ENCODE measurements at regions not wholly inside any gene's neighbourhood (a gene's known extent, or its start where the extent isn't known, plus 50 kb on each side); places are given as distances from the start of the nearest gene placed in this dataset.

DNA sequence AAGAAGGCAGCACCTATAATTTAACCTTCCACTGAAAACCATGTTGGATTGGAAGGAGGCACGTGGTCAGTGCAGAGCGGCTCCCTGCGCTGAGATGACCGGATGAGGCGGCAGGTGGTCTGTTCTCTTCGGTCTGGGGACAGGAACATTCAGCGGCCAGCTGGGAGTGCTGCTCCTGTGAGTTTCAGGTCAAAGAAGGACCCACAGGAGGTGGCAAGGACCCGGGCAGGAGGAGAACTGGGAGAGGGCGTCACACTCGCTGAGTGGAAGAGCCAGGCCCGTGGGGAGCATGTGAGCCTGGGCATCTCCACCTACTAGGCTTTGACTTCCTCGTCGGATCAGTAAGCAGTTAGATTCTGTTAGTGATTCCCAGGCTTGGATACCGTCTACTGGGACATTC lies 113.4 kb upstream of the SHH start:
- Histone ChIP-seq H3K27ac (replicated peaks) (no peak overlapping the region), H3K4me3 (replicated peaks; ENCODE audit: insufficient read depth, low read length) (no peak overlapping the region), H3K27me3 (ENCODE audit: insufficient read depth, poor library complexity, severe bottlenecking) (no peaks in the 10 kb centered on the region)
- TF ChIP-seq POLR2AphosphoS5 (IDR thresholded peaks at IDR 0.05; ENCODE audit: low read depth) (no peak), CTCF (IDR thresholded peaks at IDR 0.05; ENCODE audit: insufficient read depth, low read length) (no peak), SPI1 (IDR thresholded peaks at IDR 0.05; ENCODE audit: borderline replicate concordance, low read depth) (no peak), REST (IDR thresholded peaks at IDR 0.05; ENCODE audit: insufficient replicate concordance, low read depth) (no peak), GABPA (IDR thresholded peaks at IDR 0.05; ENCODE audit: low read depth) (no peak)
- no peak for DNase-seq (ENCODE audit: low read depth in 1 of 2, low spot score in 1 of 2)

GRCh38 chr7:155922067-155922816 lies 110.0 kb upstream of the SHH start:
- TF ChIP-seq SPI1 (IDR thresholded peaks at IDR 0.05; ENCODE audit: borderline replicate concordance, low read depth) (no peak), REST (IDR thresholded peaks at IDR 0.05; ENCODE audit: insufficient replicate concordance, low read depth) (no peak), GABPA (IDR thresholded peaks at IDR 0.05; ENCODE audit: low read depth) (no peak), CTCF (IDR thresholded peaks at IDR 0.05; ENCODE audit: insufficient read depth, low read length) (no peak), POLR2AphosphoS5 (IDR thresholded peaks at IDR 0.05; ENCODE audit: low read depth) (no peak)
- H3K4me3 ChIP-seq (replicated peaks; ENCODE audit: insufficient read depth, low read length): no peak overlapping the region
- no peak for DNase-seq (ENCODE audit: low read depth in 1 of 2, low spot score in 1 of 2)
- H3K27me3 ChIP-seq (ENCODE audit: insufficient read depth, poor library complexity, severe bottlenecking): no peaks in the 10 kb centered on the region
- H3K27ac ChIP-seq (replicated peaks): no peak overlapping the region

GRCh38 chr7:155921804-155922066 lies 109.5 kb upstream of the SHH start:
- no peak for DNase-seq (ENCODE audit: low read depth in 1 of 2, low spot score in 1 of 2)
- H3K4me3 ChIP-seq (replicated peaks; ENCODE audit: insufficient read depth, low read length): no peak overlapping the region
- H3K27me3 ChIP-seq (ENCODE audit: insufficient read depth, poor library complexity, severe bottlenecking): no peaks in the 10 kb centered on the region
- no peak overlapping the region for H3K27ac ChIP-seq (replicated peaks)
- TF ChIP-seq GABPA (IDR thresholded peaks at IDR 0.05; ENCODE audit: low read depth): no peak
- no peak for TF ChIP-seq CTCF (IDR thresholded peaks at IDR 0.05; ENCODE audit: insufficient read depth, low read length)
- TF ChIP-seq POLR2AphosphoS5 (IDR thresholded peaks at IDR 0.05; ENCODE audit: low read depth): no peak
- TF ChIP-seq REST (IDR thresholded peaks at IDR 0.05; ENCODE audit: insufficient replicate concordance, low read depth): no peak
- TF ChIP-seq SPI1 (IDR thresholded peaks at IDR 0.05; ENCODE audit: borderline replicate concordance, low read depth): no peak
